Neural progenitor cell (in vitro differentiated cells): ENCODE measurements at regions not wholly inside any gene's neighbourhood (a gene's known extent, or its start where the extent isn't known, plus 50 kb on each side); places are given as distances from the start of the nearest gene placed in this dataset.

Experiments used
- EZH2 ChIP-seq: fragments of 200-600 bp; sonication (generic); IDR thresholded peaks from 2 replicates; pipeline ENCODE4 v1.6.1; 2017; ENCODE audit warnings: antibody characterized with exemption, mild to moderate bottlenecking, moderate library complexity
- TF ChIP-seq, protein P1 (sequence below): fragments of 200-600 bp; sonication (generic); IDR thresholded peaks from 2 replicates; pipeline ENCODE4 v1.5.1; 2017; ENCODE audit warnings: antibody characterized with exemption, mild to moderate bottlenecking

DNA sequence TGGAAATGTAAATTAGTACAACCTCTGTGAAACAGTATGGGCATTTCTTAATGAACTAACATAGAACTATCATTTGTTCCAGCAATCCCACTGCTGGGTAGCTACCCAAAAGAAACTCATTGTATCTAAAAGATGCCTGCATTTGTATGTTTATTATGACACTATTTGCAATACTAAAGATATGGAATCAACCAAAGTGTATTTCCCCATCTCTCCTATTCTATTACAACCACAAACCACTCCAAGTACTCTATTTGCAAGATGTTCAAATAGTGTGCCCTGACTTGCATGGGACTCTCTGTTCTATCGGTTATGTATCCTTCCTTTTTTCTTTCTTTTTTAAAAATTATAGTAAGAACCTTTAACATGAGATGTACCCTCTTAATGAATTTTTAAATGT is 845.2 kb downstream of the CDH11 start:
- TF ChIP-seq, protein P1, sequence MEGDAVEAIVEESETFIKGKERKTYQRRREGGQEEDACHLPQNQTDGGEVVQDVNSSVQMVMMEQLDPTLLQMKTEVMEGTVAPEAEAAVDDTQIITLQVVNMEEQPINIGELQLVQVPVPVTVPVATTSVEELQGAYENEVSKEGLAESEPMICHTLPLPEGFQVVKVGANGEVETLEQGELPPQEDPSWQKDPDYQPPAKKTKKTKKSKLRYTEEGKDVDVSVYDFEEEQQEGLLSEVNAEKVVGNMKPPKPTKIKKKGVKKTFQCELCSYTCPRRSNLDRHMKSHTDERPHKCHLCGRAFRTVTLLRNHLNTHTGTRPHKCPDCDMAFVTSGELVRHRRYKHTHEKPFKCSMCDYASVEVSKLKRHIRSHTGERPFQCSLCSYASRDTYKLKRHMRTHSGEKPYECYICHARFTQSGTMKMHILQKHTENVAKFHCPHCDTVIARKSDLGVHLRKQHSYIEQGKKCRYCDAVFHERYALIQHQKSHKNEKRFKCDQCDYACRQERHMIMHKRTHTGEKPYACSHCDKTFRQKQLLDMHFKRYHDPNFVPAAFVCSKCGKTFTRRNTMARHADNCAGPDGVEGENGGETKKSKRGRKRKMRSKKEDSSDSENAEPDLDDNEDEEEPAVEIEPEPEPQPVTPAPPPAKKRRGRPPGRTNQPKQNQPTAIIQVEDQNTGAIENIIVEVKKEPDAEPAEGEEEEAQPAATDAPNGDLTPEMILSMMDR: no peak
- no peak for TF ChIP-seq EZH2
